Stomach smooth muscle (tissue), 2 donors: ENCODE measurements at regions not wholly inside any gene's neighbourhood (a gene's known extent, or its start where the extent isn't known, plus 50 kb on each side); places are given as distances from the start of the nearest gene placed in this dataset.

Source experiments
- H3K27ac ChIP-seq: one replicate; pipeline ENCODE4 v1.7.0; 2013; ENCODE audit warnings: mild to moderate bottlenecking, low read length, inconsistent platforms
- H3K27me3 ChIP-seq, 2 donors: one replicate each; pipeline ENCODE4 v1.7.0; 2013; ENCODE audit warnings: low read length in 2 of 2; ENCODE audit not compliant: insufficient read depth in 2 of 2, control insufficient read depth in 1 of 2
- H3K36me3 ChIP-seq, 2 donors: one replicate each; pipeline ENCODE4 v1.7.0; 2013; ENCODE audit warnings: low read length in 2 of 2; ENCODE audit not compliant: control insufficient read depth in 2 of 2, insufficient read depth in 2 of 2
- H3K4me1 ChIP-seq: one replicate; pipeline ENCODE4 v1.7.0; 2013; ENCODE audit warnings: low read length; ENCODE audit not compliant: control insufficient read depth, insufficient read depth
- H3K4me3 ChIP-seq, 2 donors: one replicate each; pipeline ENCODE4 v1.7.0; 2013; ENCODE audit warnings: low read length in 2 of 2
- H3K9ac ChIP-seq, 2 donors: one replicate each; pipeline ENCODE4 v1.7.0; 2013; ENCODE audit warnings: low read length in 2 of 2, mild to moderate bottlenecking in 1 of 2
- H3K9me3 ChIP-seq, 2 donors: one replicate each; pipeline ENCODE4 v1.7.0; 2013; ENCODE audit warnings: low read length in 2 of 2; ENCODE audit not compliant: control insufficient read depth in 2 of 2
- donor health status: healthy.
- donor health status: Pancreatic carcinoma.

GRCh38 chr11:64457416-64458010 is 98.2 kb upstream of the SLC22A11 start:
- Histone ChIP-seq H3K27ac (no peak overlapping the region), H3K27me3 (no peaks in the 10 kb centered on the region), H3K4me1 (peaks cover 3% of the 10 kb centered on the region), H3K9me3 (peaks cover 0 to 5% of the 10 kb centered on the region in 2 donors), H3K9ac (no peak overlapping the region), H3K36me3 (no peaks in the 10 kb centered on the region), H3K4me3 (no peak overlapping the region)

GRCh38 chr11:64458997-64459396 is 96.7 kb upstream of the SLC22A11 start:
- Histone ChIP-seq H3K9ac (no peak overlapping the region), H3K9me3 (no peaks in the 10 kb centered on the region), H3K36me3 (no peaks in the 10 kb centered on the region), H3K4me3 (no peak overlapping the region), H3K27me3 (no peaks in the 10 kb centered on the region), H3K4me1 (peaks cover 3% of the 10 kb centered on the region), H3K27ac (no peak overlapping the region)

DNA sequence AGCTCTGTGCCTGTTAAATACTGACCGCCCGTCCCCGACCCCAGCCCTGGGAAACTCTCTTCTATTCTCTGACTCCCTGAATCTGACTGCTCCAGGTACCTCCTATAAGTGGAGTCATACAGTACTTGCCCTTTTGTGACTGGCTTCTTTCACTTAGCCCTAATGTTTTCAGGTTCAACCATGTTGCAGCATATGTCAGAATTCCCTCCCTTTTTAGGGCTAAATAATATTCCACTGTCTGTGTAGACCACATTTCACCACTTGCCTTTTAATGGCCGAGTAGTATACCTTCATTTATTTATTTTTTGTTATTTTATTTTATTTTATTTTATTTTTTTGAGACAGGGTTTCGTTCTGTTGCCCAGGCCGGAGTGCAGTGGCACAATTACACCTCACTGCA is 96.1 kb upstream of the SLC22A11 start:
- H3K27ac ChIP-seq, result no peak overlapping the region
- no peaks in the 10 kb centered on the region for H3K27me3 ChIP-seq
- no peak overlapping the region for H3K4me3 ChIP-seq
- no peak overlapping the region for H3K9ac ChIP-seq
- H3K4me1 ChIP-seq, result peaks cover 3% of the 10 kb centered on the region
- no peaks in the 10 kb centered on the region for H3K9me3 ChIP-seq
- no peaks in the 10 kb centered on the region for H3K36me3 ChIP-seq

GRCh38 chr11:64461081-64461480 is 94.7 kb upstream of the SLC22A11 start:
- H3K9ac ChIP-seq, result no peak overlapping the region
- H3K36me3 ChIP-seq, result no peaks in the 10 kb centered on the region
- H3K9me3 ChIP-seq, result no peaks in the 10 kb centered on the region
- H3K27me3 ChIP-seq, result no peaks in the 10 kb centered on the region
- no peak overlapping the region for H3K27ac ChIP-seq
- H3K4me3 ChIP-seq, result no peak overlapping the region
- H3K4me1 ChIP-seq, result peaks cover 3% of the 10 kb centered on the region

DNA sequence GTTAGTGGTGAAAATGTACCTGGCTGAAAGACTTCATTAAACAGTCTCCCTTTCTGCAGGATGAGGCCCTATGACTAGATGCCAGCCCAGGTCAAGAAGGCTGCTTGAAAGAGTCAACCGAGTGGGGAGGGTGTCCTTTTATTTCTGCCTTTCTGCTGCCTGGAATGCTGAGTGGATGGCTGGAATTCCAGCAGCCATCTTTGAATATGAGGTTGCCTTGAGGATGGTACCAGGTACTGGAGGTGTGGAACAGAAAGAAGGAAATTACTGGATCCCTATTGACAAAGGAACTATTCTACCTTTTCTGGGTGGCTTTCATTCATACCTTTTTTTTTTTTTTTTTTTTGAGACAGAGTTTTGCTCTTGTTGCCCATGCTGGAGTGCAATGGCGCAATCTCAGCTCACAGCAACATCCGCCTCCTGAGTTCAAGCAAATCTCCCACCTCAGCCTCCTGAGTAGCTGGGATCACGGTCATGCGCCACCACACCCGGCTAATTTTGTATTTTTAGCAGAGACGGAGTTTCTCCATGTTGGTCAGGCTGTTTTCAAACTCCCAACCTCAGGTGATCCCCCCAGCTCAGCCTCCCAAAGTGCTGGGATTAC is 89.5 kb upstream of the SLC22A11 start:
- no peak overlapping the region for H3K9ac ChIP-seq
- H3K4me1 ChIP-seq, result no peaks in the 10 kb centered on the region
- H3K27me3 ChIP-seq, result peaks cover 5% of the 10 kb centered on the region in 2 donors
- no peak overlapping the region for H3K4me3 ChIP-seq
- H3K36me3 ChIP-seq, result no peaks in the 10 kb centered on the region
- H3K27ac ChIP-seq, result no peak overlapping the region
- no peaks in the 10 kb centered on the region for H3K9me3 ChIP-seq

DNA sequence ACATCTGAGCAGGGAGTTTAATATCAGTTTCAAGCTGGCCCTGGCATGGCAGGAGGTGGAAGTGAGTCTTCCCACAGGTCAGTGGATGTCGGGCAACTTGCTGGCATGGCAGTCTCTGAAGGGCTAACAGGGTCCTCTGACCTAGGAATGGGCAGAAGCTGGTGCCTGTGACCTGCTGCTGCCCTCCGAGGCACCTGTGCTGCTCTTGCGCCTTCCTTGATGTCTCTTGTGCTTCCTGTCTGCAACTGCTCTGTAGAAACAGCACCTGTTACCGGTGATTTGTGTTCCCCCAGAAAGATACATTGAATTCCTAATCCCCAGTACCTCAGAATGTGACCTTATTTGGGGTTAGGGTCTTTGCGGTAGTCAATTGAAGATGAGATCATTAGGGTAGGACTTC is 86.5 kb upstream of the SLC22A11 start:
- H3K27me3 ChIP-seq, result peaks cover 8 to 9% of the 10 kb centered on the region in 2 donors
- no peak overlapping the region for H3K9ac ChIP-seq
- H3K36me3 ChIP-seq, result no peaks in the 10 kb centered on the region
- H3K9me3 ChIP-seq, result no peaks in the 10 kb centered on the region
- no peak overlapping the region for H3K4me3 ChIP-seq
- no peak overlapping the region for H3K27ac ChIP-seq
- H3K4me1 ChIP-seq, result no peaks in the 10 kb centered on the region

DNA sequence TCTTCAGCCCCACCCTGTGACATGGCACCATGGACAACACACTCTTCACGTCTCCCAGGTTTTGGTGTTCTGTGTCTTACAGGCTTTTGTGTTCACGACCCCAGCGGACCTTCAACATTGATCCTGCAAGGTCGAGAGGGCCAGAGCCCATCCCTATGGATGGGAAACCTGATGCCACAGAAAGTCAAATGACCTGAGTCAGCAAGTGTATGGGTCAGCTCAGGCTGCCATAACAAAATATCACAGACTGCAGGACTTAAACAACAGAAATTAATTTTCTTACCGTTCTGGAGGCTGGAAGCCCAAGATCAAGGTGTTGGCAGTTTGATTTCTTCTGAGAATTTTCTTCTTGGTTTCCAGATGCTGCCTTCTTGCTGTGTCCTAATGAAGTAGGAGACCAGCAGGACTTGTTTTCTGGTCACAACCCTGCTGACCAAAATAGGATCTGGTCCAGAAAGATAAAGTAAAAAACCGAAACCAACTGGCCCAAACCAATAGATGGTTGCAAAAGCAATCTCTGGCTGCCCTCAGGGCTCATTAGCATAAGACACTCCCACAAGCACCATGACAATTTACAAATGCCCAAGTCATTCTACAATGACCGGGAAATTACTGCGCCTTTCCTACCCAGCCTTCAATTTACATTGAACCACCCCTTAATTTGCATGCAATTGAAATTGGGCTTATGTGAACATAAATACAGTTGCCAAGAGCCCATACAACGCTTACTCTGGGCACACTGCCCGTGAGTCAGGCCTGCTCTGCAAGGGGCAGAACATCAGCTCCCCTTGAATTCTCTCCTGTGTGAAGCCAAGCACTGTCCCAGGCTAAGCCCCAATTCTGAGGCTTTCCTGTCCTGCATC is 82.9 kb upstream of the SLC22A11 start:
- no peak overlapping the region for H3K9ac ChIP-seq
- H3K27me3 ChIP-seq, result peaks cover 4 to 21% of the 10 kb centered on the region in 2 donors
- no peaks in the 10 kb centered on the region for H3K36me3 ChIP-seq
- no peaks in the 10 kb centered on the region for H3K4me1 ChIP-seq
- H3K27ac ChIP-seq, result no peak overlapping the region
- H3K9me3 ChIP-seq, result no peaks in the 10 kb centered on the region
- H3K4me3 ChIP-seq, result no peak overlapping the region

GRCh38 chr11:64474680-64475079 is 81.1 kb upstream of the SLC22A11 start:
- no peak overlapping the region for H3K4me3 ChIP-seq
- H3K9ac ChIP-seq, result no peak overlapping the region
- H3K4me1 ChIP-seq, result no peaks in the 10 kb centered on the region
- no peak overlapping the region for H3K27ac ChIP-seq
- peaks cover 4 to 20% of the 10 kb centered on the region in 2 donors for H3K27me3 ChIP-seq
- no peaks in the 10 kb centered on the region for H3K9me3 ChIP-seq
- H3K36me3 ChIP-seq, result no peaks in the 10 kb centered on the region

GRCh38 chr11:64475145-64475544 is 80.6 kb upstream of the SLC22A11 start:
- no peak overlapping the region for H3K27ac ChIP-seq

GRCh38 chr11:64476881-64477280 is 78.9 kb upstream of the SLC22A11 start:
- H3K27ac ChIP-seq, result no peak overlapping the region
- H3K9ac ChIP-seq, result no peak overlapping the region
- H3K27me3 ChIP-seq, result peaks cover 4 to 20% of the 10 kb centered on the region in 2 donors
- H3K36me3 ChIP-seq, result no peaks in the 10 kb centered on the region
- no peaks in the 10 kb centered on the region for H3K4me1 ChIP-seq
- H3K4me3 ChIP-seq, result no peak overlapping the region
- no peaks in the 10 kb centered on the region for H3K9me3 ChIP-seq

More at GRCh38 chr11:64475145-64475544, 80.6 kb upstream of the SLC22A11 start:
- Histone ChIP-seq H3K4me3 (no peak overlapping the region), H3K27me3 (peaks cover 4 to 20% of the 10 kb centered on the region in 2 donors), H3K4me1 (no peaks in the 10 kb centered on the region), H3K9me3 (no peaks in the 10 kb centered on the region), H3K36me3 (no peaks in the 10 kb centered on the region), H3K9ac (no peak overlapping the region)
